ENCODE measurements at regions not wholly inside any gene's neighbourhood (a gene's known extent, or its start where the extent isn't known, plus 50 kb on each side); places are given as distances from the start of the nearest gene placed in this dataset.

DNA sequence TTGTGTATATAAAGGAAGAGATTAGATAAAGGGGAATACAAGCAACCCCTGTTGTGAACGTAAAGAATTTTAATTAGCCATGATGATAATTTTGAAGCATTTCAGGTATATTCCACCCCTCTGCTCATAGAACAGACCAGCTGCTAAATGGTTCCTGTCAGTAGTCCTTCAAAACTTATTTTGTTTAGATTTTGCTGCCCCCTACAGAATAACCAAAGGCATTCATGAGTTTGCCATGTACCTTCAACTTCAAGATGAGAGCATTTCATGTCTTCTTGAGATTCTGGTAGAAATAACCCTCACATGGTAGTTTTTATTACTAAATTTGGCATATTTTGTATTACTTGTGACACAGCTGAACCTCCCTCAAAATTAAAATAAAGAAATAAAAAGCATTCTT, 1586.7 kb downstream of the HACE1 start:
- TF ChIP-seq POLR2A (IDR thresholded peaks at IDR 0.05; ENCODE audit: low read depth, low read length) (no peak), TAF1 (IDR thresholded peaks at IDR 0.05; ENCODE audit: borderline replicate concordance, low read depth, low read length) (no peak)

All from GM12892 (cell line).